ENCODE measurements at regions not wholly inside any gene's neighbourhood (a gene's known extent, or its start where the extent isn't known, plus 50 kb on each side); places are given as distances from the start of the nearest gene placed in this dataset.
"Not testable (repeated sequence)": the region's sequence is repeated elsewhere in the genome, so short reads cannot be mapped to it uniquely, and the experiment has no call there.

DNA sequence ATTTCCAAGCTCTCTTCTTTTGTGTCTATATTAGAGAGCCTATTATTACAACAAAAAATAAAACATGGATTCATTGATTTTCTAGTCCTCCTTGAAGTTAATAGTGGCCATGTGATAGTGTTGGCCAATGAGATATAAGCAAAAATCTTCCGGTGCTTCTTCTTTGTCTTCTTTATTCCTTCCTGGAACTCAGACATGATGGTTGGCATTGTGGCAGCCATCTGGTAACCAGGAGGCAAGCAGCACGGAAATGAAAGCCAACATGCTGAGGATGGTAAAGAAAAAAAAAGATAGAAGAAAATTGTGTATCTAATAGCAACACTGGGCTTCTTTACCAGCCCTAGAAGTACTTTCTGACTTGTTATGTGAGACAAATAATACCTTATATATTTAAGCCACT lies 50.8 kb upstream of the SEL1L start:
- H3K4me3 ChIP-seq (ENCODE audit: low read length): no peak overlapping the region
- TF ChIP-seq, protein P1, sequence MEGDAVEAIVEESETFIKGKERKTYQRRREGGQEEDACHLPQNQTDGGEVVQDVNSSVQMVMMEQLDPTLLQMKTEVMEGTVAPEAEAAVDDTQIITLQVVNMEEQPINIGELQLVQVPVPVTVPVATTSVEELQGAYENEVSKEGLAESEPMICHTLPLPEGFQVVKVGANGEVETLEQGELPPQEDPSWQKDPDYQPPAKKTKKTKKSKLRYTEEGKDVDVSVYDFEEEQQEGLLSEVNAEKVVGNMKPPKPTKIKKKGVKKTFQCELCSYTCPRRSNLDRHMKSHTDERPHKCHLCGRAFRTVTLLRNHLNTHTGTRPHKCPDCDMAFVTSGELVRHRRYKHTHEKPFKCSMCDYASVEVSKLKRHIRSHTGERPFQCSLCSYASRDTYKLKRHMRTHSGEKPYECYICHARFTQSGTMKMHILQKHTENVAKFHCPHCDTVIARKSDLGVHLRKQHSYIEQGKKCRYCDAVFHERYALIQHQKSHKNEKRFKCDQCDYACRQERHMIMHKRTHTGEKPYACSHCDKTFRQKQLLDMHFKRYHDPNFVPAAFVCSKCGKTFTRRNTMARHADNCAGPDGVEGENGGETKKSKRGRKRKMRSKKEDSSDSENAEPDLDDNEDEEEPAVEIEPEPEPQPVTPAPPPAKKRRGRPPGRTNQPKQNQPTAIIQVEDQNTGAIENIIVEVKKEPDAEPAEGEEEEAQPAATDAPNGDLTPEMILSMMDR (IDR thresholded peaks at IDR 0.05; ENCODE audit: insufficient read depth, low read depth, low read length, missing control alignments): no peak
- DNase-seq (ENCODE audit: low read depth): no peak

DNA sequence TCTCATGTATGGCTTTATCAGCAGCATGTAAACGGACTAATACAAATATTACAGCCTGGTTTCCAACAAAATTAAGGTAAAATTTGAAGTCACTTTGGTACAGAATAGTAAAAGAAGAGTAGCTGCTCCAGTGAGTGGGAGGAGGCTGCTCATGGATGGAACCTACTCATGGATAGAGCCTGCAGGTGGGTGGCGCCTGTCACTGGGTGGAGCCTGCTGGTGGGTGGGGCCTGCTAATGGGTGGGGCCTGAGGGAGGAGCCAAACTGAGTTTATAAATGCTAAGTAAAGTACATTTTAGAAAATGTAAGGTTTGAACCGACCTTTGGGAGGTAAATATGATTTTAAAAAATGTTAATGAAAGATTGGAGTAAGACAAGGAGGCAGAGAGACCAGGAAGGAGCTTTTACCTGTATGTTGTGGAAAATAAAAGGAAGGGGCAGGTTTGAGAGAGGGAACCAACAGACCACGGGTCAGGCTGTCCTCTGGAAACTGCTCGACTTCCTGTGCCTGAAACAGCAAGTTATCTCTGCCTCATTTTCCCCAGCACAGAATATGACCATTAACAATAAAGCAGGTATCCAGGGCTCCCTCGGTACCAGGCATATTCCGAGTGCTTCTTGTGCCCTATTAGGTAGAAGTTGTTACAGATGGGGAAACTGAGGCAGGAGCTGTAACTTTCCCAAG lies 55.9 kb upstream of the SEL1L start:
- no peak for DNase-seq (ENCODE audit: low read depth)
- H3K4me3 ChIP-seq (ENCODE audit: low read length): no peak overlapping the region
- TF ChIP-seq, protein P1 (IDR thresholded peaks at IDR 0.05; ENCODE audit: insufficient read depth, low read depth, low read length, missing control alignments): no peak

DNA sequence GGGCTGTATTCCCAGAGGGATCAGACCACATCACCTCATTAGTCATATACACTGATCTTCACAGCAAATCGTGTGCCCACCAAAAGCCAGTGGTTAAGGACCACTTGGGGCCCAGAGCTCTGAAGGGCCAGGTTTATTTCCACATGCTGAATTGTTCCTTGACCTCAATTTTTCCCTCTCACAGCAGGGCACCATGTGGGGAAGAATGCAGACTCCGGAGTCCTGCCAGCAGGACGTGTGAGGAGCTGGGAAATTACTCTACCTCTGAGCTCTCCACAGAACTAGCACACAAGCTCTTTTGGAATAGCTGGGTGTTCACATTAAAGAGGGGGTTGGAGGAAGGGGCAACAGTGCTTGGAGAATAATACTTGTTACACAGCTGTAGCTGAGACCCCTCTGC lies 57.6 kb upstream of the SEL1L start:
- DNase-seq (ENCODE audit: low read depth): no peak
- TF ChIP-seq, protein P1 (IDR thresholded peaks at IDR 0.05; ENCODE audit: insufficient read depth, low read depth, low read length, missing control alignments): no peak
- H3K4me3 ChIP-seq (ENCODE audit: low read length): no peak overlapping the region

DNA sequence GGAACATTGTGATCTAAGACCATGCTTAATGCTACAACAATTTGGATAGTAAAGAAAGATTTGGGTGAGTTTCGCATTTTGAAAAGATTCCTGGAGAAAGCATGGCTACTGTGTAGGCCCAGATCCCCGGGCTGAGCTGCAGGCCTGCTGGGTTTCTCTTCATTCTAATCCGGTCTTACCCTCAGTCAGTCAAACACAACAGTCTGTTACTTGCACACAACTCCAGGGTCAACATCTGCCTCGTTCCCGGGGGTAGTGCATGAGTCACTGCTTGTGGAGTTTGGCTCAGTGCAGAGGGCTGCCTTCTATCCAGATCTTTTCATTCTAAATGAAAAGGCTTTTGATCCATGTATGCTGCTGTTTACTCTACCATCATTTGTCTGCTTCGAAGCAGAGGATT lies 60.4 kb upstream of the SEL1L start:
- no peak for DNase-seq (ENCODE audit: low read depth)
- TF ChIP-seq, protein P1 (IDR thresholded peaks at IDR 0.05; ENCODE audit: insufficient read depth, low read depth, low read length, missing control alignments): no peak
- no peak overlapping the region for H3K4me3 ChIP-seq (ENCODE audit: low read length)

DNA sequence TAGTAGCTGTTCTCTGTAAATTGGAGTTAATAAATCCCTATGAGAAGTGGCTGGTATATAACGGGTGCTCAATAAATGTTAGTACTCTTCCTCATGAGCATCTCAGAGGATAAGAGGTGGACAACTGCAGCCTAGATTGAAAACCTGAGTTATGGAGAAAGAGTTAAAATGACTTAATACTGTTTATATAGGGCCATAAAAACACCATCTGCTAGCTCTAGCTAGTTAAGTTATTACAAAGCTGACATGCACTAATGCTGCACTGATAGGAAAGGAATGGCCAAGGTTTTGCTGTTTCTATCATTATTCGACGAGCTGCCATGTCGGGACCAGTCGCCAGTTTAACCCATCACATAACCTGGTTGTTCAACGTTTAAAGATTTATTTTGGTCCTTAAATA lies 72.0 kb upstream of the SEL1L start:
- TF ChIP-seq, protein P1 (IDR thresholded peaks at IDR 0.05; ENCODE audit: insufficient read depth, low read depth, low read length, missing control alignments): no peak
- no peak overlapping the region for H3K4me3 ChIP-seq (ENCODE audit: low read length)
- no peak for DNase-seq (ENCODE audit: low read depth)

DNA sequence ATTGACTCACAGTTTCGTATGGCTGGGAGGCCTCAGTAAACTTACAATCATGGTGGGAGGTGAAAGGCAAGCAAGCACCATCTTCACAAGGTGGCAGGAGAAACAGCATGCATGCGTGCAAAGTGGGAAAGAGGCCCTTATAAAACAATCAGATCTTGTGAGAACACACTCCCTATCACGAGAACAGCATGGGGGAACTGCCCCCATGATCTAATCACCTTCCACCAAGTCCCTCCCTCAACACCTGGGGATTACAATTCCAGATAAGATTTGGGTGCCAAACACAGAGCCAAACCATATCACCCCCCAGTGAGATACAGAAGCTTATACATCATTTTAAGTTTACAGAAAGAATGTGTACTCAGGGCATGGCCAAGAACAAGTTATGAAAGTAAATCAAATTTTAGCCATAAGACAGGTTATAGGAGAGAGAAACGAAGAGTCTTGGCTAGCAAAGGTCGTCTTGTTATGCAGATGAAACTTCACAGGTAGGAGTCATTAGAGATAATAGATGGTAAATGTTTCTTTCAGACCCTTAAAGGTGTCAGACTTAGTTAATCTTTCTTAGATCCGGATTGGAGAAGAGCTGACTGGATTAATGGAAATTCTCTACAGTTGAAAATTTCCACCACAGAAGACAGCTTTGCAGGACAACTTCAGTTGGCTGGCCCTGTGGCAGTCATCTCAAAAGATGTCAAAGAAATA lies 79.8 kb upstream of the SEL1L start:
- TF ChIP-seq, protein P1 (IDR thresholded peaks at IDR 0.05; ENCODE audit: insufficient read depth, low read depth, low read length, missing control alignments): no peak
- DNase-seq (ENCODE audit: low read depth): no peak
- no peak overlapping the region for H3K4me3 ChIP-seq (ENCODE audit: low read length)

DNA sequence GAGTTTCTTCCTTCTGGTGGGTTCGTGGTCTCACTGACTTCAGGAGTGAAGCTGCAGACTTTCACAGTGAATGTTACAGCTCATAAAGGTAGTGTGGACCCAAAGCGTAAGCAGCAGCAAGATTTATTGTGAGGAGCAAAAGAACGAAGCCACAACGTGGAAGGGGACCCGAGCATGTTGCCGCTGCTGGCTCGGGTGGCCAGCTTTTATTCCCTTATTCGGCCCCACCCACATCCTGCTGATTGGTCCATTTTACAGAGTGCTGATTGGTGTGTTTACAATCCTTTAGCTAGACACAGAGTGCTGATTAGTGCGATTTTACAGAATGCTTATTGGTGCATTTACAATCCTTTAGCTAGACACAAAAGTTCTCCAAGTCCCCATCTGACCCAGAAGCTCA lies 80.6 kb upstream of the SEL1L start:
- H3K4me3 ChIP-seq (ENCODE audit: low read length); DNase-seq (ENCODE audit: low read depth): not testable (repeated sequence)
